ENCODE measurements at regions not wholly inside any gene's neighbourhood (a gene's known extent, or its start where the extent isn't known, plus 50 kb on each side); places are given as distances from the start of the nearest gene placed in this dataset.

- Histone ChIP-seq H3K9me3 (ENCODE audit: low read length) (no peaks in the 10 kb centered on the region), H3K27ac (ENCODE audit: low read depth, low read length) (no peak overlapping the region), H3K36me3 (ENCODE audit: insufficient read depth, low read length) (no peaks in the 10 kb centered on the region), H3K4me1 (ENCODE audit: insufficient read depth, low read length) (no peaks in the 10 kb centered on the region), H3K27me3 (ENCODE audit: control insufficient read depth in 1 of 2, insufficient read depth in 2 of 2, low read length in 2 of 2) (no peaks in the 10 kb centered on the region), H3K9ac (ENCODE audit: low read length) (no peak overlapping the region), H3K4me3 (ENCODE audit: low read depth in 1 of 2, low read length in 2 of 2) (no peak overlapping the region)
Observed at GRCh38 chr22:48548391-48548790, 1279.3 kb downstream of the BRD1 start.

- H3K36me3 ChIP-seq (ENCODE audit: insufficient read depth, low read length): no peaks in the 10 kb centered on the region
- H3K27ac ChIP-seq (ENCODE audit: low read depth, low read length): no peak overlapping the region
- no peaks in the 10 kb centered on the region for H3K9me3 ChIP-seq (ENCODE audit: low read length)
- H3K4me3 ChIP-seq (ENCODE audit: low read depth in 1 of 2, low read length in 2 of 2): no peak overlapping the region
- no peak overlapping the region for H3K9ac ChIP-seq (ENCODE audit: low read length)
- no peaks in the 10 kb centered on the region for H3K4me1 ChIP-seq (ENCODE audit: insufficient read depth, low read length)
- H3K27me3 ChIP-seq (ENCODE audit: control insufficient read depth in 1 of 2, insufficient read depth in 2 of 2, low read length in 2 of 2): no peaks in the 10 kb centered on the region
Observed at GRCh38 chr22:48547971-48548370, 1279.7 kb downstream of the BRD1 start.

- no peaks in the 10 kb centered on the region for H3K27me3 ChIP-seq (ENCODE audit: control insufficient read depth in 1 of 2, insufficient read depth in 2 of 2, low read length in 2 of 2)
Observed at GRCh38 chr22:48546653-48547424, 1280.8 kb downstream of the BRD1 start.

GRCh38 chr22:48545987-48546386 lies 1281.7 kb downstream of the BRD1 start:
- Histone ChIP-seq H3K4me3 (ENCODE audit: low read depth in 1 of 2, low read length in 2 of 2) (no peak overlapping the region), H3K27me3 (ENCODE audit: control insufficient read depth in 1 of 2, insufficient read depth in 2 of 2, low read length in 2 of 2) (peaks cover 0 to 4% of the 10 kb centered on the region in 2 donors), H3K36me3 (ENCODE audit: insufficient read depth, low read length) (no peaks in the 10 kb centered on the region), H3K4me1 (ENCODE audit: insufficient read depth, low read length) (no peaks in the 10 kb centered on the region), H3K9me3 (ENCODE audit: low read length) (no peaks in the 10 kb centered on the region), H3K27ac (ENCODE audit: low read depth, low read length) (no peak overlapping the region), H3K9ac (ENCODE audit: low read length) (no peak overlapping the region)

More at GRCh38 chr22:48546653-48547424, 1280.8 kb downstream of the BRD1 start:
- Histone ChIP-seq H3K9me3 (ENCODE audit: low read length) (no peaks in the 10 kb centered on the region), H3K36me3 (ENCODE audit: insufficient read depth, low read length) (no peaks in the 10 kb centered on the region), H3K4me3 (ENCODE audit: low read depth in 1 of 2, low read length in 2 of 2) (no peak overlapping the region), H3K27ac (ENCODE audit: low read depth, low read length) (no peak overlapping the region), H3K4me1 (ENCODE audit: insufficient read depth, low read length) (no peaks in the 10 kb centered on the region), H3K9ac (ENCODE audit: low read length) (no peak overlapping the region)

GRCh38 chr22:48541401-48542098 lies 1286.1 kb downstream of the BRD1 start:
- no peaks in the 10 kb centered on the region for H3K9me3 ChIP-seq (ENCODE audit: low read length)

GRCh38 chr22:48539261-48539660 lies 1288.4 kb downstream of the BRD1 start:
- H3K36me3 ChIP-seq (ENCODE audit: insufficient read depth, low read length): no peaks in the 10 kb centered on the region
- H3K9ac ChIP-seq (ENCODE audit: low read length): no peak overlapping the region
- H3K27ac ChIP-seq (ENCODE audit: low read depth, low read length): no peak overlapping the region
- H3K4me3 ChIP-seq (ENCODE audit: low read depth in 1 of 2, low read length in 2 of 2): no peak overlapping the region
- H3K4me1 ChIP-seq (ENCODE audit: insufficient read depth, low read length): no peaks in the 10 kb centered on the region
- H3K27me3 ChIP-seq (ENCODE audit: control insufficient read depth in 1 of 2, insufficient read depth in 2 of 2, low read length in 2 of 2): peaks cover 0 to 4% of the 10 kb centered on the region in 2 donors
- H3K9me3 ChIP-seq (ENCODE audit: low read length): no peaks in the 10 kb centered on the region

More at GRCh38 chr22:48541401-48542098, 1286.1 kb downstream of the BRD1 start:
- Histone ChIP-seq H3K27me3 (ENCODE audit: control insufficient read depth in 1 of 2, insufficient read depth in 2 of 2, low read length in 2 of 2) (peaks cover 0 to 4% of the 10 kb centered on the region in 2 donors), H3K4me3 (ENCODE audit: low read depth in 1 of 2, low read length in 2 of 2) (no peak overlapping the region), H3K27ac (ENCODE audit: low read depth, low read length) (no peak overlapping the region), H3K4me1 (ENCODE audit: insufficient read depth, low read length) (no peaks in the 10 kb centered on the region), H3K9ac (ENCODE audit: low read length) (no peak overlapping the region), H3K36me3 (ENCODE audit: insufficient read depth, low read length) (no peaks in the 10 kb centered on the region)

GRCh38 chr22:48538291-48538820 lies 1289.3 kb downstream of the BRD1 start:
- Histone ChIP-seq H3K9me3 (ENCODE audit: low read length) (no peaks in the 10 kb centered on the region), H3K9ac (ENCODE audit: low read length) (no peak overlapping the region), H3K36me3 (ENCODE audit: insufficient read depth, low read length) (no peaks in the 10 kb centered on the region), H3K27me3 (ENCODE audit: control insufficient read depth in 1 of 2, insufficient read depth in 2 of 2, low read length in 2 of 2) (peaks cover 0 to 4% of the 10 kb centered on the region in 2 donors), H3K27ac (ENCODE audit: low read depth, low read length) (no peak overlapping the region), H3K4me3 (ENCODE audit: low read depth in 1 of 2, low read length in 2 of 2) (no peak overlapping the region), H3K4me1 (ENCODE audit: insufficient read depth, low read length) (no peaks in the 10 kb centered on the region)

GRCh38 chr22:48537343-48537680 lies 1290.4 kb downstream of the BRD1 start:
- H3K4me3 ChIP-seq (ENCODE audit: low read depth in 1 of 2, low read length in 2 of 2): no peak overlapping the region
- H3K36me3 ChIP-seq (ENCODE audit: insufficient read depth, low read length): no peaks in the 10 kb centered on the region
- peaks cover 0 to 4% of the 10 kb centered on the region in 2 donors for H3K27me3 ChIP-seq (ENCODE audit: control insufficient read depth in 1 of 2, insufficient read depth in 2 of 2, low read length in 2 of 2)
- H3K27ac ChIP-seq (ENCODE audit: low read depth, low read length): no peak overlapping the region
- no peaks in the 10 kb centered on the region for H3K4me1 ChIP-seq (ENCODE audit: insufficient read depth, low read length)
- H3K9me3 ChIP-seq (ENCODE audit: low read length): no peaks in the 10 kb centered on the region
- H3K9ac ChIP-seq (ENCODE audit: low read length): no peak overlapping the region

GRCh38 chr22:48536541-48537342 lies 1290.9 kb downstream of the BRD1 start:
- H3K27ac ChIP-seq (ENCODE audit: low read depth, low read length): no peak overlapping the region
- peaks cover 0 to 4% of the 10 kb centered on the region in 2 donors for H3K27me3 ChIP-seq (ENCODE audit: control insufficient read depth in 1 of 2, insufficient read depth in 2 of 2, low read length in 2 of 2)
- no peak overlapping the region for H3K9ac ChIP-seq (ENCODE audit: low read length)
- H3K36me3 ChIP-seq (ENCODE audit: insufficient read depth, low read length): no peaks in the 10 kb centered on the region
- no peaks in the 10 kb centered on the region for H3K9me3 ChIP-seq (ENCODE audit: low read length)
- H3K4me3 ChIP-seq (ENCODE audit: low read depth in 1 of 2, low read length in 2 of 2): no peak overlapping the region
- no peaks in the 10 kb centered on the region for H3K4me1 ChIP-seq (ENCODE audit: insufficient read depth, low read length)

GRCh38 chr22:48535868-48536540 lies 1291.7 kb downstream of the BRD1 start:
- H3K9me3 ChIP-seq (ENCODE audit: low read length): no peaks in the 10 kb centered on the region
- H3K27me3 ChIP-seq (ENCODE audit: control insufficient read depth in 1 of 2, insufficient read depth in 2 of 2, low read length in 2 of 2): no peaks in the 10 kb centered on the region
- H3K9ac ChIP-seq (ENCODE audit: low read length): no peak overlapping the region
- no peaks in the 10 kb centered on the region for H3K4me1 ChIP-seq (ENCODE audit: insufficient read depth, low read length)
- H3K27ac ChIP-seq (ENCODE audit: low read depth, low read length): no peak overlapping the region
- no peak overlapping the region for H3K4me3 ChIP-seq (ENCODE audit: low read depth in 1 of 2, low read length in 2 of 2)
- no peaks in the 10 kb centered on the region for H3K36me3 ChIP-seq (ENCODE audit: insufficient read depth, low read length)
